ENCODE measurements at regions not wholly inside any gene's neighbourhood (a gene's known extent, or its start where the extent isn't known, plus 50 kb on each side); places are given as distances from the start of the nearest gene placed in this dataset.

DNA sequence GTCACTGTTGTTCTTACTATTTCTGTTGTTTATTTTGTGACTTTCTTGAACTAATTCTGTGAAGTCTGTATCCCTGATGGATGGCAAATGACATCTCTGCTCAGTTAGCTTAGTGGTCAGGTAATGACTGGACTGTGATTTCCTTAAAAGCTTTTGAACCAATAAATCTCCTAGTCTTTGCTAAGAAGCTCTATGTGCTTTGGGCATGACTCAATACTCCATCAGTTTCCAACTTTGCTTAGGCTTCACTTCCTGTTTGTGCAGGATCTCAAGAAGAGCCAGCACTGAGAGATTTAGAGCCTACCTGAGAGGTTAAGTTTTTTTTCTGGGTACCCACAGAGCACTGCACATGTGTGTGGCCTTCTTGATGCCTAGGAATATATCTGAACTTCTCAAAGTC, 329.7 kb upstream of the HTR2A start:
- DNase-seq = no peak

DNA sequence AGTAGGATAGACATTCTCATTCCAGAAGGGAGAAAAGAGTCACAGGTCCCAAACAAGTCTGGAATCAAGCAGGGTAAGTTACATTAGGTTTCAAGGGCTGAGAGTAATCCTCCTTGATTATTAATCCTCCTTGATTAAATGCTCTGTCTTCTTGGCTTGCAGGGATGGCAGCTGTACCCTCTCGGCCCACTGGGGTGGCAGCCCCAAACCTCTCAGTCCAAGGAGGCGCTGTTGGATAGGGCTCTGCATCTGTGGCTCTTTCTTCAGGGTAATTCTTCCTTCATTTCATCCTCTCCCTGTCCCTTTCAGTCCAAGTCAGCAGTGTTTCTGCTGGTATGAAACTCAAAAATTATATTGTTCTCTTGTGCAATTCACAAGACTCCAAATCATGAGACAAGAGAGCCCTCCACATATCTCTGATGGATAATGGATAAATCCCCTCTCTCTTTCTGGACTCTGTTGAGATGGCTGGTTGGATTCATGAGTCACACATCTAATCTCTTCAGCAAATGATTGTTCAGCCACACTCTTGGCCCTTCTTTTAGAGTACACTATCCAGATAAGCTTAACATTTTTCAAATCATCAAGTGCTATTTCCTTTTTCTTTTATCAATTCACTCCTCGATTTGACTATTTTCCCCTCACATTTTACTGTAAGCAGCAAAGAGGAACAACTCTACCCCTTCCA, 323.7 kb upstream of the HTR2A start:
- no peak for DNase-seq

DNA sequence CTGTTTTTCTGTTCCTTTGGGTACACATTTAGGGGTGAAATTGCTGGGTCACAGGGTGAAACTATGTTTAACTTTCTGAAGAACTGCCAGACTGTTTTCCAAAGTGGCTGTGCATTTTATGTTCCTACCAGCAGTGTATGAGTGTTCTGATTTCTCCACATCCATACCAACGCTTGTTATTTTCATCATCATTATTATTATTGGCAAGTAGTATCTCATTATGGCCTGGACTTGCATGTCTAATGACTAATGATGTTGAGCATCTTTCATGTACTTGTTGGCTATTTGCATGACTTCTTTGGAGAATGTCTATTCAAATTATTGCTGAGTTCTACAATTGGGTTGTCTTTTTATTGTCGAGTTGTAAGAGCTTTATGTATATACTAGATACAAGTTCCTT, 321.8 kb upstream of the HTR2A start:
- no peak for DNase-seq

DNA sequence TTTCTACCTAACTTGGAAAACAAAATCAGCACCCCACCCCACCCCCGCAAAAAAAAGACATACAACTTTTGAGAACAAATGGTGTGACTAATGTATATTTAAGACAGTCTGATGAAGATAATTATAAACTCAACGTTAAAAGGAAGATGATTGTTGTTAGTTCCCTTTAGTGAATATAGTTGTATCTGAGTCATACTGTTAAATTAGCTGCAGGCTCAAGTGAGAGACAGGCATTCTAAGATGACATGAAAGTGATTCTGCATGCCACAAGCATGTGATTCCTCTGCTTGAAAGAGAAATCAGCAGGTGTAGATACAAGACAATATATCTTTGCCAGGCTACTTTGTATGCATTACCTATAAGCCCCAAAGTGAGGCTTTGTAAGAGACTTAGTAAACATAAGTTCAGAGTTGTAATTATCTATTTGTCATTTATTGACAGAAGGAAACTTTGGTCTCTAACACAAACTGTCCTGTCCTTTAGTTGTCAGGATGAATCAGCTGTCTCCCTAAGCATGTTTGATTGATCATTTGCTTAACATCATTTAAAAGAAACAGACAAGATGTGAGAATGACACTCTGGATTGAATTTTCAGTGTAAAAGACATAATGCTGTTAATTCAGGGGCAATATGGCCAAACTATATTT, 319.4 kb upstream of the HTR2A start:
- no peak for DNase-seq

GRCh38 chr13:47215736-47216135, 318.9 kb upstream of the HTR2A start:
- DNase-seq = no peak

- DNase-seq = no peak
Observed at GRCh38 chr13:47213047-47213446, 316.2 kb upstream of the HTR2A start.

- DNase-seq = no peak
Observed at GRCh38 chr13:47211106-47211505, 314.3 kb upstream of the HTR2A start.

DNA sequence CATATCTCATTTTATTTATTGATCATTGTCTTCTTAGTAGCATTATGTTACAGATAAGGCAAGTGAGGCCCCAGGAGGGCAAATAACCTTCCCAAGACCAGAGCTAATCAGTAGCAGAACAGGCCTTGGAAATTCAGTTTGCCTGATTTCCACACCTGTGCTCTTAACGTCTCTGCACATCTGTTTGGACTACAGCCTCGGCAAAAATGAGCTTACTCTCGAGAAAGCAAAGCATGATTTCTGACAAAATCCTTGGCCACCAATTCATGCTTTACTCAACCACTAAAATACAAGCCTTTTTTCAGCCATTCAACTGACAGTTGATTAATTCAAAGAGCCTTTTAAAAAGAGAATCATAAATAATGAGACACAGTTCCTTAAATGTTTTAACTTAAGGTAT, 309.3 kb upstream of the HTR2A start:
- no peak for DNase-seq

DNA sequence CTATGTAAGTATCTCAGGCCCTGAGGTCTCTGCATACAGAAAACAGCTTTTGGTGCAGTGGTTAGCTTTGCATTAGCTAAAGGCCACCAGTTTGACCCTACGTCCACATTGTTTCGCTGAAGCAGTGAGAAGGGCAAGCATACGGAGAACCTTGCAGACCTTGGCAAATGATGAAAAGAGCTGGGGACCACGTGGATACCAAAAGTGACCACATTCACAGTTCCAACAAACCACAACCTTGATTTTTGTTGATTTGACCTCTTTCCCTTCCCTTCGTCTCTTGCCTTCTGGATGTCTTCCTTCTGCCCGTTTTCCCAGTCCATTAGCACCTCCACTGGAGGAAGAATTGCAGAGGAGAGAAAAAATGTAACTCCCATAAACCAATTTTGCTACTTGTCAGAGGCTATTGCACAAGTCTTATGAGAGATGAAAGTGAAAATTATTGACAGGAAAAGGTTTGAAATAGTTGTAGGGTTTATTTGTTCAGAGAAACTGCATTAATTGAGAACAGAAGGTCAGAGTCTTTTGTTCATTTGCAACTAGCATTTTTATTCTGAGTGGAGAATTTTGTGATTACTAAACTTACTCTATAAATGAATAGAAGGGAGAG, 293.9 kb upstream of the HTR2A start:
- DNase-seq = no peak

- no peak for DNase-seq
Observed at GRCh38 chr13:47188802-47189201, 291.9 kb upstream of the HTR2A start.

GRCh38 chr13:47186471-47186870, 289.6 kb upstream of the HTR2A start:
- DNase-seq = no peak

DNA sequence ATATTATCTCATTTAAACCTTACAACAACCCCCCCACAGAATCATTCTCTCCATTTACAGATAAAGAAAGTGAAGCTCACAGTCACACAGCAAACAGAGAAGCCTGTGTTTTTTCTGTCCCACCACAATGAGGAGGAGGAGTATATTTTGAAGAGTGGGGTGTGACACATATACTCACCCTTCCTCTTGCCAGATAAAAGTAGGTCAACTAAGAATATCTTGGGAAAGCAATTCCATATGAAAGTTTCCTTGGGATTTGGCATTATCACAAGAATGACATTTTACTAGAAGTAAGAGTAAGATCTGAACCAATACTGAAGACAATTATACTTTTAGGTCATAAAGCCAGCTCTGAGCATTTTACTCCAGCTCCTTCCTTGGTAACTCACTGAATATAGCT, 287.5 kb upstream of the HTR2A start:
- DNase-seq = no peak

- DNase-seq = no peak
Observed at GRCh38 chr13:47179321-47179720, 282.5 kb upstream of the HTR2A start.

DNA sequence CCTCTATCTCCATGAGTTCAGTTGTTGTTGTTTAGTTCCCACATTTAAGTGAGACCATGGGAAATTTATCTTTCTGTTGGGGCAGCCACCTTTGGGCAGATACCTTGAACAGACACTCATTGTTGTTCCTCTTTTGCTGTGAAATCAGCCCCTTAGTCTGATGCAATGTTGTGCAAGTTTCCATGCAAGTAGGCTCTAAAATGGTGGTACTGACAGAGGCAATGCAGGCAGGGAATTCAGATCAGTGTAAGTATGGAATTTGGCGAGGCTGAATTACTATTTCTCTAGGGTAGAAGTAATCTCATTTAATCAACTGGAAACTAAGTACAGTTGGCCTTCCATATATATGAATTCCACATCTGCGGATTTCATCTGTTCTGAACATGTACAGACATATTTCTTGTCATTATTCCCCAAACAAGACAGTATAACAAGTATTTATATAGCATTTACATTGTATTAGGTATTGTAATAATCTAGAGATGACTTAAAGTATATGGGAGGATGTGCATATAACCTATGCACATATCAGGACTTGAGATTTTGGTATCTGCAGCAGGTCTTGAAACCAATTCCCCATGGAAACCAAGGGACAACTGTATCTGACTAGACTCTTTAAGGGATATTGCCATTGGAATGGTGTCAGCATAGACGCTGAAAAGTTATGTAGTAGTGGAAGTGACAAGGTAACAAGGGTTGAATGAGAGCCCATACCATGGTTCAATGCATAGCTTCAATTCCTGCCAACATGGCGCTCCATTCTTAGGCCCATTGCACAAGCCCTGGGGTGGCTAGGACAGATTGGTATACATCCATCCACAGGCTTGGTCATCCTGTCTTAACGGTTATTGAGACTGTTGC, 281.5 kb upstream of the HTR2A start:
- no peak for DNase-seq

DNA sequence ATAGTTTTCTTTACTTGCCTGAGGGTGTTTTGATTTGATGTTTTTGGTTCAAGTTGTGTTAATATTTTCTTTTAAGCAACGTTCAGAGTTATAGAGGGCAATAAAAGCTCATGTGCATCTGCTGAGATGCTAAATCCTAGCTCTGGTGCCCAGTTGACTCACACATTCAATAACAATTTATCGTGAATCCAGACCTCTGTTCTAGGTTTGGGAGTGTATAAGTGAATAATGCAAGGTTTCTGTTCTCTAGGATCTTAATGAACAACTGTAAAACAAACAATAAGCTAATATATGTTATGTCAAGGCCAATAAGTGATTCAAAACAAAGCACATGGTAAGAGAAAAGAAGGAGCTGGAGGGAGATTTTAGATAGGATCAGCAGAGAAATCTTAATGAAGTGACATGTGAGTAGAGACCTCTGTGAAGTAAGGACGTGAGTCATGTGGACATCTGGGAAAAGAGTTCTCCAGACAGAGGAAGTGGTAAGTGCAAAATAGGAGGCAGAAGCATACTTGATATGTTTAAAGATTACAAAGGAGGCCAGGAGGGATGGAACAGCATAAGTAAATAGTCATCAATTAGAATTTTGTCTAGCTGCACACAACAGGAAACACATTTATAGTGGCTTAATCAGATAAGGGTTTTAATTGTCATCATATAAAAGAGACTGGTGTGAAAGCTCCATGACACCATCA, 278.5 kb upstream of the HTR2A start:
- no peak for DNase-seq

DNA sequence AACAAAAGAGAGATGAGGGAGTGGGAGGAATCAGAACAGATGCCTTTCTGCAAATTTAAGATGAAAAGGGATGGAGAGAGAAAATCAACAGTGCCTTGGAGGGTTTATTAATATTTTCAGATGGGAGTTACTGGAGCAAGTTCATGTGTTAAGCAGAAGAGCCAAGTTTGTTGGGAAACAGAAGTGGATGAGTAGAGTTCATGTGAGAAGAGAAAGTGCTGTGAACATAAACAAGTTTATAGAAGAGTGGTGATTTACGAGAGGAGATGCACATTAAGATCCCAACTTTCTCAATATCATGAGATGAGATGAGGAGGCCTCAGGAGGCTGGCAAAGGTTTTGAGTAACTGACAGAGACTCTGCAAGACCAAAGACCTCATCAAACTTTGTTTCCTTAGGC, 274.1 kb upstream of the HTR2A start:
- DNase-seq = no peak

- no peak for DNase-seq
Observed at GRCh38 chr13:47168618-47169017, 271.8 kb upstream of the HTR2A start.

DNA sequence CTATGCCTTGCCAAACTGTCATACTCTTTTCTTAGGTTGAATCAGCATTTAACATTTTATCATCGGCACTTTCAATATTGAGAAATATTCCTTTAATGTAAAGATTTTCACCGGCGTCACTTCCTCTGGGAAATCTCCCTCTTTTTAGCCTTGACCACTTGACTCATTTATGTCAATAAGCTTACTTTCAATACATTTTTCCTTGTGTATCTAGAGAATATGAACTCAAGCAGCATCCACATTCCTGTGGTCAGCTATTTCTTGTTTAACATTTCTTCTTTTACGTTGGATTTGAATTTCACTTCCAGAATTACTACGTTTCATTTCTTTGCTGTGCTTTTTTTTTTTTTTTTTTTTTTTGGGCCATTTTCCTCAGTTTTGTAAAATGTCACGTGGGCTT, 271.2 kb upstream of the HTR2A start:
- no peak for DNase-seq

DNA sequence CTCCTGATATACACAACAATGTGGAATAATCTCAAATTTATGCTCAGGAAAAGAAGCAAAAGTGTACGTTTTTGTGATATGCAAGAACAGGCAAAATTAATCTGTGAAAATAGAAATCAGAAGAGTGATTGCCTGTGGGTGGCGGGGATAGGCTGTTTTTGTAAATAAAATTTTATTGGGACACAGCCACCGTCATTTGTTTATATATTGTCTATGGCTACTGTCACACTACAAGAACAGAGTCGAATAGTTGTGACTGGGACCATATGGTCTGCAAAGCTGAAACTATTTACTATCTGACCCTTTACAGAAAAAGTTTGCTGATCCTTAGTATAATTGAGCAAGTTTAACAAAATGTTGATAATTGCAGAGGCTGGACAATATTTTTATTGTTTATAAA, 269.5 kb upstream of the HTR2A start:
- DNase-seq = no peak

DNA sequence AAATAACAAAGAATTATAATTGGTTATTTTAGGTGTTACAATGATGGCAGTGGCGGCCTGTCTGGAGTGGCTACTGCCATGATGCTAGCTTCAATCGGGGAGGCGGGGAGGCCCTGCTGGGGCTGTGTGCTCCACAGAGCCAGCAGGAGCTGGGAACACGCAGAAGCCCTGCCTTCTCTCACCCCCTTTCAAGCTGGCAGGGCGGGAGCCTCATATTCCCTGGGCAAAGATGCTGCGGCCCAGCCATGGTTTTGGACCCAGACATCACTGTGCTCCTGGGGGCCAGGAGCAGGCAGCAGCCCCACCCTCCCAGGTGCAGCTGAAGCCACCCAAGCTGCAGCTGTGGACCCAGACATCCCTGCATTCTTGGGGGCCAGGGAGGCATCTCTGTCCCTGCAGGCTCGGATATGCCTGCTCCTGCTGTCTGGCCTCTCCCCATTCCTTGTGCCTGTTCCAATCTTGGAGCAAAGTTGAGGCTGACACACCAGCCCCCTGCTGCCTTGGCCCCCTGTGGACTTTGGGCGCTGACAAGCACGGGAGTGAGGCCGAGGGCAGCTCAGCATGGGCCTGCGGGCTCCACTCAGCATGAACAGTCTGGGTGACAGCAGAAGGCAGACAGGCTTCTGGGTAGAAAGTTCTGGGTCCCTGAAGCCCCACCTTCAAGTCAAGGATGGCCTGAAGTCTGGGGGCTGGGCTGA, 263.1 kb upstream of the HTR2A start:
- no peak for DNase-seq

GRCh38 chr13:47158593-47158992, 261.7 kb upstream of the HTR2A start:
- DNase-seq = no peak

DNA sequence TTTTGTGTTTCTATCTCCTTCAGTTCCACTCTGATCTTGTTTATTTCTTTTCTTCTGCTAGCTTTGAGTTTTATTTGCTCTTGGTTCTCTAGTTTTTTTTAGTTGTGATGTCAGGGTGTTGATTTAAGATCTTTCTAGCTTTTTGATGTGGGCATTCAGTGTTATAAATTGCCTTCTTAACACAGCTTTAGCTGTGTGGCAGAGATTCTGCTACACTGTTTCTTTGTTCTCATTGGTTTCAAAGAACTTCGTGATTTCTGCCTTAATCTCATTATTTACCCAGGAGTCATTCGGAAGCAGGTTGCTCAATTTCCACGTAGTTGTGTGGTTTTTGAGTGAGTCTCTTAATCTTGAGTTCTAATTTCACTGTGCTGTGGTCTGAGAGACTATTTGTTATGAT, 251.7 kb upstream of the HTR2A start:
- DNase-seq = no peak

GRCh38 chr13:47147812-47148119, 250.9 kb upstream of the HTR2A start:
- DNase-seq = no peak

Measured in CD4-positive, alpha-beta T cell treated with Interleukin-4 for 1 hour (primary cell).